PC-3 (cell line): ENCODE measurements at regions not wholly inside any gene's neighbourhood (a gene's known extent, or its start where the extent isn't known, plus 50 kb on each side); places are given as distances from the start of the nearest gene placed in this dataset.

Experiments
- ATAC-seq: fragments of 200-7000 bp; cut with Tn5 transposase; 2 replicates; pipeline ENCODE4 v1.9.1; 2020; ENCODE audit warnings: mild to moderate bottlenecking, moderate library complexity
- BruUV-seq: library from RNA; stranded (reverse); fragments of 400-500 nt; replicated peaks from 2 replicates; lab custom pipeline; 2021; lab: Mats Ljungman, UMichigan
- CTCF ChIA-PET: fragments of 300-600 bp; sonication (Branson Sonifier 250); formaldehyde crosslinking; loops from one replicate; lab custom pipeline; 2022; ENCODE audit warnings: antibody characterized with exemption; lab: Charles Lee
- POLR2A ChIA-PET: fragments of 300-600 bp; sonication (Branson Sonifier 250); formaldehyde crosslinking; loops from one replicate; lab custom pipeline; 2022; ENCODE audit warnings: antibody characterized with exemption; ENCODE audit not compliant: unreplicated experiment; lab: Charles Lee
- DNase-seq: peaks from one replicate; pipeline ENCODE4 v3.0.0-alpha.2; 2015
- H2AFZ ChIP-seq: fragments of 300-600 bp; sonication (generic); 2 replicates; pipeline ENCODE4 v1.6.0; 2016; ENCODE audit warnings: antibody characterized with exemption, low read length
- H3F3A ChIP-seq: fragments of 300-600 bp; sonication (generic); one replicate; pipeline ENCODE4 v1.6.0; 2017; ENCODE audit warnings: antibody characterized with exemption, low read length, control low read depth, mild to moderate bottlenecking; ENCODE audit not compliant: unreplicated experiment
- H3K27ac ChIP-seq: fragments of 300-600 bp; sonication (generic); 2 replicates; pipeline ENCODE4 v1.5.1; 2016; ENCODE audit warnings: mild to moderate bottlenecking, low read length
- H3K27me3 ChIP-seq: fragments of 300-600 bp; sonication (generic); 2 replicates; pipeline ENCODE4 v1.6.1; 2016; ENCODE audit warnings: low read length, mixed read lengths
- H3K36me3 ChIP-seq: fragments of 300-600 bp; sonication (generic); 2 replicates; pipeline ENCODE4 v1.6.1; 2016; ENCODE audit warnings: low read depth, mixed run types, low read length, mixed read lengths
- H3K4me1 ChIP-seq: fragments of 300-600 bp; sonication (generic); 2 replicates; pipeline ENCODE4 v1.5.1; 2016; ENCODE audit warnings: low read length; ENCODE audit not compliant: insufficient read depth
- H3K4me2 ChIP-seq: fragments of 300-600 bp; sonication (generic); 2 replicates; pipeline ENCODE4 v1.6.0; 2016; ENCODE audit warnings: low read length
- H3K4me3 ChIP-seq: fragments of 300-600 bp; sonication (generic); 2 replicates; pipeline ENCODE4 v1.5.1; 2016; ENCODE audit warnings: mild to moderate bottlenecking, low read length, mixed read lengths
- H3K79me2 ChIP-seq: fragments of 300-600 bp; sonication (generic); 2 replicates; pipeline ENCODE4 v1.6.1; 2017; ENCODE audit warnings: low read length, mixed read lengths
- H3K9ac ChIP-seq: fragments of 300-600 bp; sonication (generic); 2 replicates; pipeline ENCODE4 v1.6.0; 2016; ENCODE audit warnings: mild to moderate bottlenecking, low read length
- H3K9me2 ChIP-seq: fragments of 300-600 bp; sonication (generic); replicated peaks from 2 replicates; pipeline ENCODE4 v1.6.1; 2016; ENCODE audit warnings: mixed run types, low read length, mixed read lengths
- H3K9me3 ChIP-seq: fragments of 300-600 bp; sonication (generic); 2 replicates; pipeline ENCODE4 v1.6.1; 2016; ENCODE audit warnings: low read length, mixed read lengths
- H4K20me1 ChIP-seq: fragments of 300-600 bp; sonication (generic); 2 replicates; pipeline ENCODE4 v1.6.1; 2016; ENCODE audit warnings: low read length, mixed read lengths
- CTCF ChIP-seq: fragments of 300-600 bp; sonication (generic); conservative IDR thresholded peaks from 2 replicates; pipeline ENCODE4 v1.5.1; 2017; ENCODE audit warnings: antibody characterized with exemption, low read depth, mild to moderate bottlenecking, low read length
- EZH2 ChIP-seq: fragments of 300-600 bp; sonication (generic); IDR thresholded peaks from one replicate; pipeline ENCODE4 v1.6.1; 2017; ENCODE audit warnings: antibody characterized with exemption, mild to moderate bottlenecking, low read length; ENCODE audit not compliant: unreplicated experiment
- EZH2phosphoT487 ChIP-seq: fragments of 300-600 bp; sonication (generic); IDR thresholded peaks from 2 replicates; pipeline ENCODE4 v1.6.1; 2018; ENCODE audit warnings: mild to moderate bottlenecking, antibody characterized with exemption, low read length, borderline replicate concordance
- intact Hi-C: fragments of 100-400 bp; cut with micrococcal nuclease; formaldehyde crosslinking; loops from 2 replicates; pipeline ENCODE4 v1.9.0; 2023

DNA sequence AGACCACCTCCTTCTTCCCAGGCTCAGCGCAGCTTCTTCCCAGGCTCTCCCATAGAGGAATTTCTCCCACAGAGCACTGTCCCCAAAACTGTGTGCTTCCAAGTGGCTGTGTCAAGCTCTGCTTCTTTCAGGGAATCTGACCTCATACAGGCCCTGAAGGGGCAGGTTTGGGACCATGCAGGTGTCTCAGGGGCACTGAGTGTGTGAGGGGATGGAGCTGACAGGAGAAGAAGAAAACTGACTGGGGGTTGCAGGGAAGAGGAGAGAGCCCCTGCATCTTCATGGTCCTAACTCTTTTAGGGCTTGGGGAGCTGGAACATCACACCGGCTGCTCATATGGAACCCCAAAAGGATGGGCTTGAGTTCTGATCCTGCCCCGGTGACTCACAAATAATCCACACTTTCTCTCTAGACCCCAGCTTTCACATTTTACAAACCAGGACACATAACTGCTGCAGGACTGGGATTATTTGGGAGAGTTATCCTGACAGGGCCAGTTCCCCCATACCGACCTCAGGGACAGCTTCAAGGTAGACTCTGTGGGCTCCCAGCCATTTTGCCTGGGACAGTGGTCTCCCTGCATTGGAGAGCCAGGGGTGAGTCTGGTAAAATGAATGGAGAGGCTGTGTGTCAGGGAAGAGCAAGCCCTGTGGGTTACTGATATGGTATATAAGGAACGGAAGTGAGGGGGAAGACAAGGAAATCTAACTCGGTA, 316.1 kb downstream of the TLE3 start:
- POLR2A ChIA-PET, result no interaction called here
- no TSS peak for BruUV-seq

DNA sequence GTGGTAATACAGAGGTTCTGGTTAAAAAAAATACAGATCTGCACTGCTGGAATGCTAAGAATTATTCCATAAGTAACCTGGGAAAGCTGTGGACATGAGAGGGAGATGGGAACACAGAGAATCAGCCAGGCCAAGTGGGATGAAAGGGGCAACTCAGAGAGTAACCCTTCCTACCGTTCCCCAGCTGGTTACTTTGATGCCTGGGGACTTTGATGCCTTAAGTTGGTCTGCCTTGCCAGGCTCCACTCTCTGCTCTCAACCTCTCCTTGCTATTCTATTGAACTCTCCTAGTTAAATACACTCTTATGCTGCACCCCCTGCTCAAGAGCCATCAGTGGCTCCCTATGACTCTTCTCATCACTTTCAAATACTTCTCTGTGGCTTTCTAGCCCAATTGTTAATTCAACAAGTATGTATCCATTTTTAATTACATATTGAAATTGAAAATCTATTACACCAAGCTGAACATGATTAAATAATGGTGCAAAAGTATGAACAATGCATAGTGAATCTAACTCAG, 315.5 kb downstream of the TLE3 start:
- Histone ChIP-seq H3K36me3 (no peaks in the 10 kb centered on the region), H4K20me1 (no peaks in the 10 kb centered on the region), H3K4me2 (no peak overlapping the region), H2AFZ (no peak overlapping the region), H3K9me3 (no peaks in the 10 kb centered on the region), H3K79me2 (no peaks in the 10 kb centered on the region), H3F3A (no peaks in the 10 kb centered on the region), H3K27ac (no peak overlapping the region), H3K4me3 (no peak overlapping the region), H3K9me2 (no peaks in the 10 kb centered on the region), H3K9ac (no peak overlapping the region), H3K27me3 (peaks cover 8% of the 10 kb centered on the region; the same call in 1 of the 2 replicates), H3K4me1 (0 out of 2 replicates have a peak, but pooled peaks cover 6% of the 10 kb centered on the region)
- ATAC-seq (no peak), DNase-seq (no peak)
- POLR2A ChIA-PET, result no interaction called here
- no TSS peak for BruUV-seq
- TF ChIP-seq EZH2phosphoT487, result no peak
- TF ChIP-seq EZH2, result no peak
- TF ChIP-seq CTCF, result no peak
- intact Hi-C loops, result no loop called here
- CTCF ChIA-PET, result no interaction called here

More for the DNA sequence above, 316.1 kb downstream of the TLE3 start:
- no peak overlapping the region for H3K27ac ChIP-seq
- H3K79me2 ChIP-seq, result no peaks in the 10 kb centered on the region
- peaks cover 9% of the 10 kb centered on the region; the same call in 1 of the 2 replicates for H3K27me3 ChIP-seq
- H3K4me3 ChIP-seq, result no peak overlapping the region
- TF ChIP-seq CTCF (no peak), EZH2 (no peak), EZH2phosphoT487 (no peak)
- CTCF ChIA-PET, result no interaction called here
- intact Hi-C loops, result no loop called here
- no peaks in the 10 kb centered on the region for H4K20me1 ChIP-seq
- H3K36me3 ChIP-seq, result no peaks in the 10 kb centered on the region
- no peaks in the 10 kb centered on the region for H3F3A ChIP-seq
- H3K4me2 ChIP-seq, result no peak overlapping the region
- H3K9ac ChIP-seq, result no peak overlapping the region
- no peaks in the 10 kb centered on the region for H3K9me2 ChIP-seq
- no peak overlapping the region for H2AFZ ChIP-seq
- H3K9me3 ChIP-seq, result no peaks in the 10 kb centered on the region
- 0 out of 2 replicates have a peak, but pooled peaks cover 6% of the 10 kb centered on the region for H3K4me1 ChIP-seq
- DNase-seq (no peak), ATAC-seq (no peak)

- no peaks in the 10 kb centered on the region for H3K36me3 ChIP-seq
- peaks cover 9% of the 10 kb centered on the region; the same call in 1 of the 2 replicates for H3K27me3 ChIP-seq
- TF ChIP-seq EZH2phosphoT487, result no peak
- TF ChIP-seq EZH2, result no peak
- no peak for TF ChIP-seq CTCF
- DNase-seq (no peak), ATAC-seq (no peak)
- no peak overlapping the region for H3K9ac ChIP-seq
- no peak overlapping the region for H3K4me2 ChIP-seq
- no peaks in the 10 kb centered on the region for H3K79me2 ChIP-seq
- no peaks in the 10 kb centered on the region for H3K9me2 ChIP-seq
- no peaks in the 10 kb centered on the region for H4K20me1 ChIP-seq
- H3K4me1 ChIP-seq, result 0 out of 2 replicates have a peak, but pooled peaks cover 6% of the 10 kb centered on the region
- H3F3A ChIP-seq, result no peaks in the 10 kb centered on the region
- POLR2A ChIA-PET, result no interaction called here
- BruUV-seq, result no TSS peak
- no peak overlapping the region for H3K4me3 ChIP-seq
- H3K9me3 ChIP-seq, result no peaks in the 10 kb centered on the region
- no peak overlapping the region for H2AFZ ChIP-seq
- CTCF ChIA-PET, result no interaction called here
- intact Hi-C loops, result no loop called here
- H3K27ac ChIP-seq, result no peak overlapping the region
Measured at GRCh38 chr15:69782809-69783208, 314.9 kb downstream of the TLE3 start.
